ENCODE measurements at regions not wholly inside any gene's neighbourhood (a gene's known extent, or its start where the extent isn't known, plus 50 kb on each side); places are given as distances from the start of the nearest gene placed in this dataset.

GRCh38 chr14:51424041-51424440, 184.0 kb downstream of the TMX1 start:
- in situ Hi-C loops (cut with HindIII; ENCODE audit: low pct_ligation_motif_present, low sequenced_read_pairs), result no loop called here
- peak overlapping the region; percentile 65 for H3K27ac ChIP-seq
- DNase-seq, result no peak
- no peak overlapping the region for H3K4me3 ChIP-seq (ENCODE audit: low read depth, low read length)
- H3K36me3 ChIP-seq (replicated peaks), result no peaks in the 10 kb centered on the region
- H3K27me3 ChIP-seq (replicated peaks), result no peaks in the 10 kb centered on the region
- TF ChIP-seq CTCF (IDR thresholded peaks at IDR 0.05; ENCODE audit: low read depth, low read length, missing control alignments), result no peak

GRCh38 chr14:51424561-51425251, 184.7 kb downstream of the TMX1 start:
- in situ Hi-C loops (cut with HindIII; ENCODE audit: low pct_ligation_motif_present, low sequenced_read_pairs), result no loop called here
- Histone ChIP-seq H3K27me3 (replicated peaks) (no peaks in the 10 kb centered on the region), H3K27ac (peak overlapping the region; percentile 65)

GRCh38 chr14:51428981-51429380, 188.9 kb downstream of the TMX1 start:
- no peak for DNase-seq
- Histone ChIP-seq H3K27me3 (replicated peaks) (no peaks in the 10 kb centered on the region), H3K27ac (no peak overlapping the region), H3K36me3 (replicated peaks) (no peaks in the 10 kb centered on the region), H3K4me3 (ENCODE audit: low read depth, low read length) (no peak overlapping the region)
- in situ Hi-C loops (cut with HindIII; ENCODE audit: low pct_ligation_motif_present, low sequenced_read_pairs), result no loop called here
- TF ChIP-seq CTCF (IDR thresholded peaks at IDR 0.05; ENCODE audit: low read depth, low read length, missing control alignments), result no peak

More at GRCh38 chr14:51424561-51425251, 184.7 kb downstream of the TMX1 start:
- peak; percentile 84 for DNase-seq
- H3K36me3 ChIP-seq (replicated peaks), result no peaks in the 10 kb centered on the region
- no peak overlapping the region for H3K4me3 ChIP-seq (ENCODE audit: low read depth, low read length)
- no peak for TF ChIP-seq CTCF (IDR thresholded peaks at IDR 0.05; ENCODE audit: low read depth, low read length, missing control alignments)

- in situ Hi-C loops (cut with HindIII; ENCODE audit: low pct_ligation_motif_present, low sequenced_read_pairs), result no loop called here
- no peak for DNase-seq
- no peaks in the 10 kb centered on the region for H3K36me3 ChIP-seq (replicated peaks)
- H3K4me3 ChIP-seq (ENCODE audit: low read depth, low read length), result no peak overlapping the region
- no peak for TF ChIP-seq CTCF (IDR thresholded peaks at IDR 0.05; ENCODE audit: low read depth, low read length, missing control alignments)
- H3K27ac ChIP-seq, result peak overlapping the region; percentile 27
- H3K27me3 ChIP-seq (replicated peaks), result no peaks in the 10 kb centered on the region
These were observed 190.0 kb downstream of the TMX1 start for GRCh38 chr14:51430079-51430478.

- H3K4me3 ChIP-seq (ENCODE audit: low read depth, low read length), result no peak overlapping the region
- peak overlapping the region; percentile 51 for H3K27ac ChIP-seq
- no peaks in the 10 kb centered on the region for H3K27me3 ChIP-seq (replicated peaks)
- no peak for DNase-seq
- no peaks in the 10 kb centered on the region for H3K36me3 ChIP-seq (replicated peaks)
- no peak for TF ChIP-seq CTCF (IDR thresholded peaks at IDR 0.05; ENCODE audit: low read depth, low read length, missing control alignments)
- in situ Hi-C loops (cut with HindIII; ENCODE audit: low pct_ligation_motif_present, low sequenced_read_pairs), result no loop called here
These were observed 190.6 kb downstream of the TMX1 start for GRCh38 chr14:51430633-51431032.

All from brain microvascular endothelial cell (primary cell).